CD4-positive, alpha-beta T cell treated with Interleukin-12 subunit alpha and Interleukin-12 subunit beta, for 1 hour (primary cell): ENCODE measurements at regions not wholly inside any gene's neighbourhood (a gene's known extent, or its start where the extent isn't known, plus 50 kb on each side); places are given as distances from the start of the nearest gene placed in this dataset.

ENCODE experiments used
- DNase-seq: peaks from one replicate; pipeline ENCODE4 v3.0.0-alpha.2; 2020

DNA sequence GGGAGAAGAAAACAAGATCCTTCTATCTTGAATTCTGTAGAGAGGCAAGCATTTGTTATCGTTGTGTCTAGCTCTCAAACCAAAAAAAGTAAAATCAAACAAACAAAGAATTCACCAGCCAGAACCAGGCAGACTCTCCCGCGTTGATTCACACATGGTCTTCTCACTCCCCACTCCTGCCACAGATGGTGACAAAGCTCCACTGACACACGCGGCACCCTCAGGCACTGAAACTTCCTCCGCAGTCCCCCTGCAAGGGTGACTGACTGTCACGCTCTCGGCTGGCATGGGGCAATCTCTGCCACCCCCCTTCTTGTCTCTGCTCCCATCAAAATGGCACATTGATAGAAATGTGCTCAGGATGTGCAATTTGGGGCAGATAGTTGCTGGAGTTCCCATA lies 304.9 kb downstream of the DHX15 start:
- no peak for DNase-seq

DNA sequence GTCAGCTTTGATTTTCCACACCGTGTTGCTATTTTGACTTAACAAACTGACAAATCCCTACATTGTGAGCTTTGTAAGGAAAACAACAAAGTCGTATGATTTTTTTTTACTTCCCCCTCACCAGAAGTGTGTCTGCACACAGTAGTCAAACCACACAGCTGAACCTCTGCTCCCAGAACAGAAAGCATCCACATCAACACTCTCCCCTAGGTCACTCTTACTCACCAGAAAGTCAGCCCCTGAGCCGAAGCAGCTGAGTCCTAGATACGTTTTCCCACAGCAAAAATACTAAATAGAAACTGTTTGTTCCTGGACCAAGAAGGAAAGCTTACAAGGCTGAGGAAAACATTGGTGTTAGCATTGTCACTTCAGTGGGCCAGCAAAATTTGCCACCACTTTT lies 305.7 kb downstream of the DHX15 start:
- DNase-seq = no peak

DNA sequence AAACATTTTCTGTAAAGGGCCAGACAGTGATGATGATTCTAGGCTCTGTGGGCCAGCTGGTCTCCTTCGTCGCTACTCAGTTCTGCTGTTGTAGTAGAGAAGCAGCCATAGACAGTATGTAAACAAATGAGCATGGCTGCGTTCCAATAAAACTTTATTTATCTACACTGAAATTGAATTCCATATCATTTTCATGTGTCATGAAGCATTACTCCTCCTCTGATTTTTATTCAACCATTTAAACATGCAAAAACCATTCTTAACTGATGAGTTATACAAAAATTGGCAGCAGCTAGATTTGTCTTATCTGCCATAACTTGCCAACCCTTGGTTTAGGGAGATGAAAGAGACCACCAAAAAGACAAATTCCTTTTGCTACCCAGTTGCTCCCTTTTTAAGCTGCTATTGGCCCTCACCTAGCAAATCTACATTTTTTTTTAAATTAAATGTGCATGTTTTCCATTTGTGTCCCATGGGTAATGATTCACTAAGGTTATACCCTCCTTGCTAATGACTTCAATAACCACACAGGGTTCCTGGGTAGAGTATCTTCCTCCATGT lies 309.9 kb downstream of the DHX15 start:
- no peak for DNase-seq

DNA sequence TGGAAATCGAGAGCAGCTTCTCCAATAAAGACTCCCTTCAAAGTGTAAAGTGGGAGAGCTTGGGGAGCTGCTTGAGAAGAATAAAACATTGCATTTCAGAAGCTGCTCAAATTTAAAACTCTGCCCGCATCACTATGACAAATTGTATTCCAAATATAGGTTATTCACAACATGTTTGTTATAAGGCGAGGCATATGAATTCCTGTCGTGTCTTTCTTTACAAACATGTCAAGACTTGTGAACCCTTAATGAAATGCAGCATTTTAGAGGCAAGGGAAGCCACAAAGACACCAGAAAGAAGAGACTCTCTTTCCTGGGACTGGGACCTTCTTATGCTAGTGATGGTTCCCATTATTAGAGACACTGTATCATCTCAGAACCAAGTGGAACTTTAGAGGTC lies 311.2 kb downstream of the DHX15 start:
- DNase-seq = no peak

DNA sequence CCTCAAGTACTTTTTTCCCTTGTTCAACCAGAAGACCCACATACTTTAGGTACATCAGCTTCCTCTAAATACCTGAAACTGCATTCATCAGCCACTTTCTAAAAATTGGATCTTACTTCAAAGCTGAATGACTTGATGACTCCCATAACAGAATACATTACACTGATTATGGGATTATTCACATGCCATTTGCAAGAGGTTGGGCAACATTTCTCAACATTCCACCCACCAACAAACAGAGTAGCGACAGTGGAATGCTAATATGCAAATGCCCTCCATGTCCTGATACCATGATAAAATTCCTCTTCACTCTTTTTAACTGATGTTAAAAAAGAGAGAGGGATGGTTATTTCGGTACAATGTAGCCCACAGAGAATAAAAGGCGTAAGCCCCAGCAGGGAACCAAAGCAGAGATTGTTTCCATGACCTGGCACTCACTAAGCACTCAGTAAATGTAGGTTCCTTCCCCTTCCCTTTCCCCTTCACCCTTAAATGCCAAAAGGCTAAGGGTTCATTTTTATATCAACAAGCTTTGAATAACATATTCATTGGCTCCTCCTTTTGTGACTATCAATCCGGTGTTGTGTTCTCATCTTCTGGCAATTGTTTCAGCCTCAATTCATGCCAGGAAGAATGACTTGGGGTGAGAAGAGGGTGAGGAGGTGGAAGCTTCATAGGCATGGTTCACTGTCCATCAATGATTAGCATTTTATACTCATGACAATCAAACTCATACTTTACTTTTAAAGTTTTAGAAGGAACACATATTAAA lies 317.2 kb downstream of the DHX15 start:
- DNase-seq = no peak

DNA sequence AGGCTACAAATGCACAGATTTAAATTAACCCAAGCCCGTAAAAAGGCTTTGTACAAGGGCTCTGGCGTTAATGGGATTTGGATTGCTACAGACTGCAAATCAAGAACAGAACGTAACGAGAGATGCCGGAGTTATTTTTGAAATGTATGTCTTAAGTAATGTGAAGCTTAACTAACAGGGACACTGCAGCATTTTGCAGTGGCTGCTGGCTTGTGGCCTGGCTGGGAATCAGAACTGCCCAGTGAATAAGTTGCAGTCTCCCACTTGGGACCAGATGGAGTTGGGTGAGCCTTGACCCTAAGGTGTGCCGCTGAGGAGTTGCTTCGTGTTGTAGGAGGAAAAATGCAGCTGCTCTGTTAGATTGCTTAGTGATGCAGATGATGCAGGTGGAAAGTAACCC lies 318.4 kb downstream of the DHX15 start:
- no peak for DNase-seq

DNA sequence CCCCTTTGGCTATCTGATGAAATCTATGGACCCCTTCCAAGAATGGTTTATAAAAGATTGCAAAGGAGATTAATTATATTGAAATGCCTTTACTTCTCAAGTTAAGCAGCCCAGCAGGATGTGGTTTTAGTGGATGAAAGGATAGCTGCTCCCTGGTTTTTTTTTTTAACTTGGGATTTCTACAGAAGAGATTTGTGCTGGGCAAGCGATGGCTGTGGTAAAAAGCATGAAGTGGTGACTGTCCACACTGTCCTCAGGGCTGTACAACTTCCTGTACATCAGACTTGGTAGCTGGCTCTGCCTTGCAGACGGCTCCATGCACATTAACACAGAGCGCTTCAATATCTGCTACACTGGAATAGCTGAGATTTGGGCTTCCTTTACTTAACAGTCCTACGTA lies 321.7 kb downstream of the DHX15 start:
- DNase-seq = no peak

DNA sequence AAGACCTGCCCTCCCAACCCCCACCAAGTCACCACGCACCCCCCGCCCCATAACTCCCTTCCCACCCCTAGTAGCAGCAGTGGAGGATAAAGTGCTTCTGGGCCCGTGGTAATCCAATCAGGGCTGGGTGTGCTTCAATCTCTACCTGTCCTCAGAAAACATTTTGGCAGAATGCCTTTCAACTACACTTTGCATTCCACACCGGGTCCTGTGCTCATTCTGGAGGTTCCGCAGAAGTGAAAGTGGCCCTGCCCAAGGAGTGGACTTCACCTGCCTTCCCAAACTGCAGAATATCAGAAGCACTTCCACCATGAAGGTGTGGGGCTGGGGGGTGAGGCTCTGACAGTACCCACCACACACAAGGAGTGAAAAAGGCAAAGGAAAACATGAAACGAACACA lies 322.3 kb downstream of the DHX15 start:
- no peak for DNase-seq

DNA sequence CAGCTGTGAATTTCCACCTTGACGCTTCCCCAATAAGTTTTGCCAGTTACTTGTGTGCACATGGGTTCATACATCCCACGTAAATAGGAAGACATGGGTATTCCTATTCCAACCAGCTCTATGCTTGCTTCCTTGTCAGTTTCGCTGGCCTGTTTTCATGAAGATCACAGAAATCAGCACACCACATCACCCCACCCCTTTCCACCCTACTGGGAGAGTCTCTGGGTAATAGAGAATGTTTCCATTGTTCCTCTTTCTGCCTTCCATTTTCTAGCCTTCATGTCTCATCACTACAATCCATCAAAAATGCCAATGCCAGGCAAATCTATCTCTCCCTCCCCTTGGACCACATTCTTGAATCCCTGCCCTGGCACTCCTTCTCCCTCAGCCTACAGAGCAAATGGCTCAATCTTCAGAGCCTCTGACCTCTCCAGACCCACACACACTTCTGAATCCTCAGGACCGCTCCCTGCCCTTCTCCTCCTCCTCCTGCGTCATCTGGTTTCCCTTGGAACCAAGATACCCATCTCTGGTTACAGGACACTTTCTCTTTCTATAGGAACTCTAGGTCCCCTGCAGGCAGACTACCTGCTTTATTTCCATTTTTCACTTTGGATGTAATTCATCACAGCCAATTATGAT lies 323.3 kb downstream of the DHX15 start:
- DNase-seq = no peak

DNA sequence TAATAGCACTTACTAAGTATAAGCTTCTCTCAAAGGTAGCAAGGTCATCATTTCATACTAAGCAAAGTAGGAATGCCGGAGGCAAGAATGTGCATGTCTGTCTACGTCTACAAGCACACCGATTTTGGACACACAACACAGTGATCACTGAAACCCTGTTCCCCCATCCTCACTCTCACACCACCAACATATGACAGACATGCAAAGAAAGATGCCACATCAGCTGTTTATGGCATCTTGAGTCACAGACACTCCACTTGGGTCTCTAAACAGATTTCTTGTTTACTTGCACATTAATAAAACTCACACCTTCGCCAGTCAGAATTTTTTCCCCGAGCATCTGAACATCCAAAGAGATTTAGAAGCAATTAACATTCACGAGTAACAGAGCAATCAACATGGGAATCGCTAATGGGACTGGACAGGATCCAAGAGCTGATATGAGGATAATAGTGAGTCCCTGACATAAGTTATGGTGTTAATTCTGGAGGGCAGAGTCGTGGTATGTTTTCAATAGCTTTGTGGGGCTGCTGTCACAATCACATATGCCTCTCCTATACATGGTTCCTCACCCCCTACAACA lies 324.1 kb downstream of the DHX15 start:
- DNase-seq = no peak

DNA sequence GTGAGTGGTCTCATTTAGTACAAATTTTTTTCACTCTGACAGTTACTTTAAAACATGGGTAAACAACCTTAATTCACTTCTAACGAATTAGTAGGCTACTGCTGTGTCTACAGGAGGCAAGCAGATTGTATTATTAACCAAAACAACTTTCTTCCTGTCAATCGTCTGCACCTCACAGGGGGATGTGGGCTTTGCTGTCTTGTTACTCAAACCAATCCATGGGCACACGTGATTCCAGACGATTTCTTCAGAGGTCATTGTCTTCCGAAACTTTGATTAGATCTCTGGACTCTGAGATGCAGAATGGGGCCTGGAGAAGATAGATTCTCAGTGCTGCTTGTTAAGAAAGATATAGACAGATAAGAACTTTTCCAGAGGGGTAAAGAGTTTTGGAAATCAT lies 327.8 kb downstream of the DHX15 start:
- DNase-seq = no peak

DNA sequence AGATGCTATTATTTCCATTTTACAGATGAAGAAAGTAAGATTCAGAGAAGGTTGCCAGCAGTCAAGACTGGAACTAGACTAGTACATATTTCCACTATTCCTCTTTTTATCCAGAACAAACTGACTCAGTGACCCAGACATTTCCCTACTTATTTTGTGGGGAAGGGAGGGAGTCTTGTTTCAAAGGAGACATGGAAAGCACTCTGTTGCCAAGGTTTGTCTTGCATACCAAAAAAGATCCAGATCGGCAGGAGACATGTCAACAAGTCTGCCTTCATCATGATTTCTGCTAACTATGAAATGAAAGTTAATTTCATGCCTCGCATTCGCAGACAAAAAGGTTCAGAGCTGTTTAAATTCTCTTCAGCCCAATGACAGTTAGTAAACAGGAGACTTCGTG lies 328.3 kb downstream of the DHX15 start:
- DNase-seq = no peak

DNA sequence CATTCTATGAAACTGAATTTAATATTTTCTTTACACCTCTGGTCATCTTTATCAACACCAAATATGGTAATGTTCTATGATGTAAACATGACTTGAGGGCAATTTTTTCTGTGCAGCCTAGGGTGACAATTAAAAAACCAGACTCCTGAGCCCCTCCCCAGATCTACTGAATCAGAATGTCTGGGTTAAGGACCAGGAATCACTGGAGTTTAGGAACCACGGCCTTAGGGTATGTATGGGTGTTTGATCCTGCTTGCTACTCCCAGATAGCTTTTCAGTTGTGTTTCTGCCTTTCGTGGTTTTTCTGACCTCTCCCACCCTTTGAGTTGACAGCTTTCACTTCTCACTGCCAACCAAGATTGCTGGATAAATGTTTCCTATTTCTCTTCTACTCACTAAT lies 332.2 kb downstream of the DHX15 start:
- no peak for DNase-seq

DNA sequence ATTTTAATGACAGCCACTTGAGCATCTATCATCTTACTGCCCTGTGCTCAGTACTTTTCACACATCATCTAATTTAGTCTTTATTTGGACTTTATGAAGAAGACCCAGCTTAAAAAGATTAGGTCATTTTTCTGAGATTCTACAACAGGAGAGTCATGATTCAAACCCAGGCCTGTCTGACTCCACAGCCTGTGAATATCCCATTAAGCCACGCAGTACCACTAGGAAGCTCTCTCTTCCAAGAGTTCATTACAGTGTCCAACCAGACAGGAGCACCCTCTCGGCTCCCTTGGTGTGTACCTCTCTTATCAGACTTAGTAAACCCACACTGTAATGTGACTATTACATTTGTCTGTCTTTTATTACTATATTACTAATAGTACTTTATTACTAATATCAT lies 332.8 kb downstream of the DHX15 start:
- no peak for DNase-seq

DNA sequence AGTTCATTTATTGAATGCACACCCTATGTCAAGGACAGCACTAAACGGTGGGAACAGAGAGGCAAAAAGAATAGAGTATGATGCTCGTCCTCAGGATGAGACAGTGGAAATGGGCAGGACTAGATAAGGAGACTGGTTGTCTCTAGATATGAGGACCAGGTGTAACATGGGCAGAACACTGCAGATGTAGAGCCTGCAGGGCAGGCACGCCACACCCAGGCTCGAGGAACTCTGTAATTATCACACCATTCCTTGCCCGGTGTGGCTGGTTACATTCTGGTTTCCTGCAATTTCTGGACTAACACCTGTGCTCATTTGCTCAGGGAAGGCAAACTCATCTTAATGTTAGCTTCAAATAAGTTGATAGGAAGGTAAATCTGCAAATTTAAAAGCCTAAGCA lies 334.4 kb downstream of the DHX15 start:
- no peak for DNase-seq

DNA sequence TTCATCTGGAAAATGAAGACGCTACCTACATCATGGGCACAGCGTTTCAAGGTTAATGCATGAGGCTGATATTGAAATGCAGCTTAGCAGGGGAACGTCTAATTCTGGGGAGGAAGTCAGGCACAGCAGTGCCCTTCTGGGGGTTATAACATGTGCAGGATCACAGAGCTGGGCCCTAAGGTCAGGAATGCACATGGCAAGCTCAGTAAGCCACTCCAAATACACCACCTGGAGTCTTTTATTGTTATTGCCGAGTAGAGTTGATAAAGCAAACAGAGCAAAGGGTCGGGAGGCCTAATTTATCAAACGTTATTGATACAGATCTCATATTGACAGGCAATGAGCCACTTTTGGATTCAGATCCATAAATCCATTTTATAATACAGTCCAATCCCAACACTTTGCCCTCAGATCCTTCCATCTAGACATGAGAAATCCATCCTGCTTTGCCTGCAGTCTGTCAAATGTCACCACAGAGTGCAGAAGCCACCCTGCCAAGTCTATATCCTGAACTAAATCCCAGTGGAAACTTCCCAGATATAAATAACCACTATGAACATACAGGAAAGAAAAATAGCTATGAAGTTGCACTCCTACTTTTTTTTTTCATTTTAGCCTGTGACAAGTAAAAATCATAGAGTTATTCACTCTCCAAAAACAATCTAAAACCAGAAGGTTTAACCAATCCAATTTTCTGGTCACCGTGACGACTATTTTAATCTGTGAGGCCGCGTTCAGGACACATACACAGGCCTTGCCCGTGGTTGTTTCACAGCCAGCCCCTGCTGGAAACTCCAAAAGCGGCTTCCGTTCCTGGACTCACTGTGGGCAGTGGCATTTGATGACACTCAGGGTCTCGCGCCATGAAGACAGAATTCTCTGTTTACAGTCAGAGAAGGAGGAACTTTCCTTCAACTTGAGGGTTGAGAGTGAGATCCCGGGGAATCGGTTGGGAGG lies 335.4 kb downstream of the DHX15 start:
- DNase-seq = no peak

DNA sequence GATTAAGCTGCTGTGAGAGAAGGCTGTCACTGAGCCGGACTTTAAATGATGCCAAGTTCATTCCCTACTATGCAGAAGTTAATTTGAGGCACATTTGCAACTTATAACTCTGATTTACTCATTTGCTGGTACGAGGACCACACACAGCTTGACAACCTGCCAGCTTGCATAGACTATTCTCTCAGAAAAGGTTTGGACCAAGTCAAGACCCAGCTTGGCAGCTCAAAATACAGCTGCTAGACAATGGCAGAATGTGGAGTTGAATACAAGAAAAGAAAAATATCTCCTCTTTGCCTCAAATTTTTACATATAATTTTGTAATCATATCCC lies 338.9 kb downstream of the DHX15 start:
- no peak for DNase-seq

DNA sequence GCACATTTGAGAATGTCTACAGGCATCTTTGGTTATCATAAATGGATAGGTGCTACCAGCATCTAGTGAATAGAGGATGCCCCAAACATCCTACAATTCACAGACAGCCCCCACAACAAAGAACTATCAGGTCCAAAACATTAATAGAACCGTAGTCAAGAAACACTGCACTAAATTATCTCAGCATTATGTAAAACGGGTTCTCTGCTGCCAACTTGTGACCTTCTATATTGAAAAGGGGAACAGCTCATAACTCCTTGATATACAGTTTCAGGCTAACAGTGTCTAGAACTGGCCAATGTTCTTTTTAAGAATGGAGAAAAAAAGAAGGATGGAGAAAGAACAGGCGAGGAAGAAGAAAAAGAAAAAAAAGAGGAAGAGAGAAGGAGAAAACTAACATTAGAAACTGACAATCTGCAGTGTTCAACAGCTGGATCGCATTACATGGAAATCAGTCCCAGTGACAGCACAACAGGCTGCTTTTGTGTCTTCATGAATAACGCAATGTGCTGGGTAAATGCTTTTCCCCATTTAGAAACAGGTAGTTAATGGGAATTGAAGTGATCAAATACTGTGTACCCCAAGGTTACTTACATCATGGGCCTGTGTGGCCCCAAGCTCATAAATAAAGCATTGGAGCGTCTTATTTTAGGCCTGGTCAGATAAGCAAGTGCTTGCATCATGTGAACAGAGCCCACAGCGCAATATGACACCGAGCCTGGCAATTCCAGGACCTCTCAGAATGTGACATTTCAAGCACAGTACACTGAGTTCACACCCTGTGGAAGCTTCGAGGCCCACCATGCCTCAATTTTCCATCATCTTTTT lies 339.5 kb downstream of the DHX15 start:
- no peak for DNase-seq

DNA sequence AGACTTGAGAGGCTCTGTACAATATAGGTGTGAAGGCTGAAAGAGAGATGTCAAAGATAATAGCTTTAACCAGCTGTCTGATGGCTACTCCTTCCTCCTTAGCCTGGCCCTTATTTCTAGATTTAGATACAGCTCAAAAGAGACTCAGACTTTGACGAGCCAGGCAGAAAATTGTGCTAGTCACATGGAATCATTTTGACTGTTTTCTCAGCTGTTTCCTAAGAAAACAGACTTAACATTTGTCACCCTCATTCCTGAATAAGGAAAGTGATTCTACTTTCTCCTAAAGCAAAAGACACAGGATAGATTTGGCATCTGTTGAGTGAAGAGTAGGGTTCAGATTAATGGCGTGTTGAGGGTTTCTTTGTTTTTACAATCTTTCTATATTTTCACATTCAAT lies 340.7 kb downstream of the DHX15 start:
- DNase-seq = no peak

DNA sequence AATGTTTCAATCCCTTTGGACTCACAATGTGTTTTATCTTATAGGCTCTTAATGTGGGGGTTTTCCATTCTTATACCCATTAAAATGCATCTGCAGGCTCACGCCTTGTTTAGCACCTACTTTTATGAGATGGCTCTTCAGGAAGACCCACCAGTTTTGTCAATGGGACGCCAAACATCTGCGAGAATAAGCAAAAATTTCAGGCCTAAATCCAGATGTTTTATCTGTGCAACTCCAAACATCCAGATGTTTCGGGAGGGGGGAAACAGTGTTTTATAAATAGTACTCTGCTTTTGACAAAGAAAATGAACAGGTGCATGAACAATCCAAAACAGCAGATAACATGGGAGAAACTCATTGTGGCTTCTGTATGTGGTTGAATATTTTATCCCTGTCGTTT lies 342.8 kb downstream of the DHX15 start:
- DNase-seq = no peak

DNA sequence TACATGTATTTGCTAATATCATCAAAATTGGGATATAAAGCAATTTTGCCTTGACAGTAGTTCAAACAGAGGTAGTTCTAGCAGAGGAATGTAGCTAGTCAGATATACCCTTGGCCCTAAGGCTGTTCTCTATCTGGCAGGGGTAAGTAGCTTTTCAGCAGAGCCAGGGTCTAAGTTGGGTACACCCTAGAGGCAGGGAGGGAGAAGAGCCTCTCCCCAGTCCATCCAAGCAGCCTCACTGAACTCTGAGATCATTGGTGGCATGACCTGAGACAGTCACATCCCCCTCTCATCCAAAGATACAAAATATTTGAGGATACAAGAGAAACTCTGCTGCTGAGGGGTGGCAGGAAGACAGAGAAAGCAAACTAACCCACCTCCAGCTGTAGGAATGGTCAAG lies 343.7 kb downstream of the DHX15 start:
- no peak for DNase-seq

DNA sequence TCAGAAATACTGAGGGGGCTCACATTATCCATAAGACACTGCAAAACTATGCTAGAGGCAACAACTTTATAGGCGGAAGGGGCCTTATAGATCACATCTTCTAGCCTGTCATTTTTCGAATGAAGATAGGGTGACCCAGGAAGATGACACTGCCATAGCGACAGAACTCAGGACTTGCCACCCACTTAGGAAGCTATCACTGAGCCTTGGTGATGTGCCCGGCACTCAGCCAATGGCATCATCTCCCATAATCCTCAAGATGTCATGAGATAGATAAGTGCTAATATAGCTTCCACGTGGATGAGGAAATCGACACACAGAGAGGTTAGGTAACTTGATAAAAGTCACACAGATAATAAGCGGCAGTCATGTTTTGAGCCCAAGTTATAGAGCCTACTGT lies 346.6 kb downstream of the DHX15 start:
- DNase-seq = no peak
